Astrocyte (in vitro differentiated cells and primary cell): ENCODE measurements at regions not wholly inside any gene's neighbourhood (a gene's known extent, or its start where the extent isn't known, plus 50 kb on each side); places are given as distances from the start of the nearest gene placed in this dataset.

Experiments
- EZH2 ChIP-seq: IDR thresholded peaks from 2 replicates; pipeline ENCODE4 v1.6.1; 2012; ENCODE audit warnings: mild to moderate bottlenecking, low read length, inconsistent platforms; ENCODE audit not compliant: insufficient read depth
- TF ChIP-seq, protein P1 (sequence below): IDR thresholded peaks from 2 replicates; pipeline ENCODE4 v1.5.1; 2011; ENCODE audit warnings: low read depth, mild to moderate bottlenecking, inconsistent platforms, low read length, moderate library complexity; ENCODE audit not compliant: insufficient read depth

DNA sequence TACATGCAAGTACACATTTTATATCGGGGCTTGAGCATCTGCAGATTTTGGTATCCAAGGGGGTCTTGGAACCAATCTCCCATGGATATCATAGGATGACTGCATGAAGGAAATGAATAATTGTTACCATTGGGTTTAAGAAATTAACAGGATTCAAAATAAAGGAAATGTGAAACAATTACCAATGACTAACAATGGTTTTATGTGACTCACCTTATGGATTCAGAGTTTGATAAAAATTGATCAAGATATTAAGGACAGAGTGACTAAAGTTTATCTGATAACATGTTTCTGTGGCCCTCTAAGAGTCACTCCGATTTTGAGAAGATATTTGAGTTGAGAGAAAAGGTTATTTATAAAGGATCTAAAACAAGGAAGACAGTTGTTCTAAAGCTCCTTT lies 93.0 kb upstream of the ODAD2 start:
- TF ChIP-seq, protein P1, sequence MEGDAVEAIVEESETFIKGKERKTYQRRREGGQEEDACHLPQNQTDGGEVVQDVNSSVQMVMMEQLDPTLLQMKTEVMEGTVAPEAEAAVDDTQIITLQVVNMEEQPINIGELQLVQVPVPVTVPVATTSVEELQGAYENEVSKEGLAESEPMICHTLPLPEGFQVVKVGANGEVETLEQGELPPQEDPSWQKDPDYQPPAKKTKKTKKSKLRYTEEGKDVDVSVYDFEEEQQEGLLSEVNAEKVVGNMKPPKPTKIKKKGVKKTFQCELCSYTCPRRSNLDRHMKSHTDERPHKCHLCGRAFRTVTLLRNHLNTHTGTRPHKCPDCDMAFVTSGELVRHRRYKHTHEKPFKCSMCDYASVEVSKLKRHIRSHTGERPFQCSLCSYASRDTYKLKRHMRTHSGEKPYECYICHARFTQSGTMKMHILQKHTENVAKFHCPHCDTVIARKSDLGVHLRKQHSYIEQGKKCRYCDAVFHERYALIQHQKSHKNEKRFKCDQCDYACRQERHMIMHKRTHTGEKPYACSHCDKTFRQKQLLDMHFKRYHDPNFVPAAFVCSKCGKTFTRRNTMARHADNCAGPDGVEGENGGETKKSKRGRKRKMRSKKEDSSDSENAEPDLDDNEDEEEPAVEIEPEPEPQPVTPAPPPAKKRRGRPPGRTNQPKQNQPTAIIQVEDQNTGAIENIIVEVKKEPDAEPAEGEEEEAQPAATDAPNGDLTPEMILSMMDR = no peak
- no peak for TF ChIP-seq EZH2
